Peyer's patch (tissue), 4 donors: ENCODE measurements at regions not wholly inside any gene's neighbourhood (a gene's known extent, or its start where the extent isn't known, plus 50 kb on each side); places are given as distances from the start of the nearest gene placed in this dataset.

ENCODE experiments used
- POLR2A ChIP-seq, 2 donors: fragments of 450-650 bp; IDR thresholded peaks; one replicate each; pipeline ENCODE4 v1.5.1; 2017; ENCODE audit warnings: antibody characterized with exemption in 2 of 2, mild to moderate bottlenecking in 2 of 2, moderate library complexity in 2 of 2
- TF ChIP-seq, protein P1 (sequence below), 6 experiments: fragments of 450-650 bp in 4 of 6; fragments of 200-600 bp in 2 of 6; sonication (generic) in 1 of 6; IDR thresholded peaks; one replicate each; pipeline ENCODE4 v1.5.1; 2017 to 2019; ENCODE audit warnings: antibody characterized with exemption in 6 of 6, mild to moderate bottlenecking in 3 of 6, moderate library complexity in 1 of 6

DNA sequence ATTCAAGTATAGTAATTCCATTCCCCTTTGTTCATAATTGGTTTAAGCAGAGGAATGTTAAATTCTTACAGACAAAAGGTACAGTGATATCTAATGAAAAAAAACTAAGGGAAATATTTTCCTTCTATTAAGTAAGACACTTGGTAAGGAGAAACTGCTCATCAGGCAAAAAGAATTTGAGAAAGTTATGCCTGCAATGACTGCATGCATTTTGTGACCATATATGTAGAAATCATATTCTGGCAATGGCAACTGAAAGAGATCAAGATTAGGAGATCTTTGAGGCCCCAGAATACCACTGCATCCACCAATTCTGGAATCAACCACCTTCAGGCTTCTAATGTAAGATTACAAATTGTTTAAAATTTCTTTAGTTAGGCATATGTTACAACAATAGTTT lies 364.8 kb downstream of the PCDH10 start:
- TF ChIP-seq, protein P1, sequence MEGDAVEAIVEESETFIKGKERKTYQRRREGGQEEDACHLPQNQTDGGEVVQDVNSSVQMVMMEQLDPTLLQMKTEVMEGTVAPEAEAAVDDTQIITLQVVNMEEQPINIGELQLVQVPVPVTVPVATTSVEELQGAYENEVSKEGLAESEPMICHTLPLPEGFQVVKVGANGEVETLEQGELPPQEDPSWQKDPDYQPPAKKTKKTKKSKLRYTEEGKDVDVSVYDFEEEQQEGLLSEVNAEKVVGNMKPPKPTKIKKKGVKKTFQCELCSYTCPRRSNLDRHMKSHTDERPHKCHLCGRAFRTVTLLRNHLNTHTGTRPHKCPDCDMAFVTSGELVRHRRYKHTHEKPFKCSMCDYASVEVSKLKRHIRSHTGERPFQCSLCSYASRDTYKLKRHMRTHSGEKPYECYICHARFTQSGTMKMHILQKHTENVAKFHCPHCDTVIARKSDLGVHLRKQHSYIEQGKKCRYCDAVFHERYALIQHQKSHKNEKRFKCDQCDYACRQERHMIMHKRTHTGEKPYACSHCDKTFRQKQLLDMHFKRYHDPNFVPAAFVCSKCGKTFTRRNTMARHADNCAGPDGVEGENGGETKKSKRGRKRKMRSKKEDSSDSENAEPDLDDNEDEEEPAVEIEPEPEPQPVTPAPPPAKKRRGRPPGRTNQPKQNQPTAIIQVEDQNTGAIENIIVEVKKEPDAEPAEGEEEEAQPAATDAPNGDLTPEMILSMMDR (IDR thresholded peaks at IDR 0.05) = no peak
- TF ChIP-seq POLR2A (IDR thresholded peaks at IDR 0.05) = no peak
